Mucosa of rectum (tissue), 2 donors: ENCODE measurements at regions not wholly inside any gene's neighbourhood (a gene's known extent, or its start where the extent isn't known, plus 50 kb on each side); places are given as distances from the start of the nearest gene placed in this dataset.

Source experiments
- H3K27ac ChIP-seq, 2 donors: one replicate each; pipeline ENCODE4 v1.7.0; 2013; ENCODE audit warnings: inconsistent platforms in 2 of 2, low read depth in 2 of 2, low read length in 2 of 2
- H3K27me3 ChIP-seq, 2 donors: one replicate each; pipeline ENCODE4 v1.7.0; 2013; ENCODE audit warnings: low read length in 2 of 2; ENCODE audit not compliant: control insufficient read depth in 2 of 2, insufficient read depth in 2 of 2
- H3K36me3 ChIP-seq, 2 donors: one replicate each; pipeline ENCODE4 v1.7.0; 2013; ENCODE audit warnings: low read length in 2 of 2; ENCODE audit not compliant: control insufficient read depth in 2 of 2, insufficient read depth in 2 of 2
- H3K4me1 ChIP-seq, 2 donors: one replicate each; pipeline ENCODE4 v1.7.0; 2013; ENCODE audit warnings: low read length in 2 of 2, mild to moderate bottlenecking in 1 of 2; ENCODE audit not compliant: control insufficient read depth in 2 of 2, insufficient read depth in 2 of 2
- H3K4me3 ChIP-seq, 2 donors: one replicate each; pipeline ENCODE4 v1.7.0; 2013; ENCODE audit warnings: low read length in 2 of 2
- H3K9ac ChIP-seq, 2 donors: one replicate each; pipeline ENCODE4 v1.7.0; 2013; ENCODE audit warnings: low read length in 2 of 2, low read depth in 1 of 2, mild to moderate bottlenecking in 1 of 2
- H3K9me3 ChIP-seq, 2 donors: one replicate each; pipeline ENCODE4 v1.7.0; 2013; ENCODE audit warnings: low read length in 2 of 2; ENCODE audit not compliant: control insufficient read depth in 2 of 2
- donor health status: healthy.
- donor health status: Normal muscosa, but diverticular disease.

DNA sequence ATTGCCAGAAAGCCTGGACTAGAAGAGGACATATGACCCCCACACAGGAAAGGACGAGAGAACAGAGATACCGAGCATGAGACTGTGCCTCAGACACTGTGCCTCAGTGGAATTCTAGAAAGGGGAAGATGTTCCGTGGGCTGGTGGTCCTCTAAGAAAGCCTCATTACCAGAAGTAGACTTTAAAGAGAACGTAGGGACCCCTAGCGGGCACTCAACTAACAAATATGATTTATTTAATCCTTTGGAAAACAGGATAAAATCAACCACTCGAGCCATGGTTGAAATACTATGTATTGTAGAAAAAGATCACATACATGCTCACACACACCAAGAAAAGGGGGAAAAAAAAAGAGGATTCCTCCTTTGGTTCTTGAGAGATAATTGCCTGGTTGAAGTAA is 701.2 kb upstream of the SORCS1 start:
- no peaks in the 10 kb centered on the region for H3K4me1 ChIP-seq
- H3K9ac ChIP-seq, result no peak overlapping the region
- H3K9me3 ChIP-seq, result no peaks in the 10 kb centered on the region
- no peak overlapping the region for H3K27ac ChIP-seq
- no peaks in the 10 kb centered on the region for H3K27me3 ChIP-seq
- no peaks in the 10 kb centered on the region for H3K36me3 ChIP-seq
- no peak overlapping the region for H3K4me3 ChIP-seq

DNA sequence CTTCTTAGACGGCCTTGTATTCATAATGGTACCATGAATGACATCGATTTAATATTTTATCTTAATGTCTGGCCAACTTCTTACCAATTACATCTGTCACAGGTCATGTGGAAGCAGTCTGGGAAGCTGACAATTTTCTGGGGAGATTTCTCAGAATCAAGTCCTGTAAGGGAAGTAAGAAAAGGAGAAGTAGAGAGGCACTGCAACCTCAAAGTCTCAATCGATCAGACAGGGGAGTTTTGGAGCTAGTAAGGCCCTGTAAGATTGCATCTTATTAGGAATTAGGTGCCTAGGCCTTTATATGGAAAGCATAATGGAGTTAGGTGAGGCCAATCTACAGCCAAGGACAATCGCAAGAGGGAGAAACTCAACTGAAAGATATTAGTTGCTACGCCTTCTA is 694.6 kb upstream of the SORCS1 start:
- Histone ChIP-seq H3K4me3 (no peak overlapping the region), H3K9ac (no peak overlapping the region), H3K4me1 (no peaks in the 10 kb centered on the region), H3K27ac (no peak overlapping the region), H3K27me3 (no peaks in the 10 kb centered on the region), H3K36me3 (no peaks in the 10 kb centered on the region), H3K9me3 (no peaks in the 10 kb centered on the region)

DNA sequence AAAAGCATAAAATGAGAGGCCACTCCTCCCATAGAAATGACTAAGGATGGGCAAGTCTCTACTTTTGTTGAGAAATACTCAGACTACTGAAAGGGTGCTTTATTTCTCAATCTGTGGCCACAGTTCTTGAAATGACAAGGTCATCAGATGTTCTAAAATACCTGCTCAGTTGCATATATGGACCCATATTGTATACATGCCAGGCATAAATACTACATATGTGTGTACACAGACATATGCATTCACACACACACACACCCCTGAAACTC is 691.5 kb upstream of the SORCS1 start:
- H3K27me3 ChIP-seq, result no peaks in the 10 kb centered on the region
- H3K9me3 ChIP-seq, result no peaks in the 10 kb centered on the region
- H3K4me1 ChIP-seq, result no peaks in the 10 kb centered on the region
- no peak overlapping the region for H3K4me3 ChIP-seq
- no peak overlapping the region for H3K27ac ChIP-seq
- no peak overlapping the region for H3K9ac ChIP-seq
- no peaks in the 10 kb centered on the region for H3K36me3 ChIP-seq

DNA sequence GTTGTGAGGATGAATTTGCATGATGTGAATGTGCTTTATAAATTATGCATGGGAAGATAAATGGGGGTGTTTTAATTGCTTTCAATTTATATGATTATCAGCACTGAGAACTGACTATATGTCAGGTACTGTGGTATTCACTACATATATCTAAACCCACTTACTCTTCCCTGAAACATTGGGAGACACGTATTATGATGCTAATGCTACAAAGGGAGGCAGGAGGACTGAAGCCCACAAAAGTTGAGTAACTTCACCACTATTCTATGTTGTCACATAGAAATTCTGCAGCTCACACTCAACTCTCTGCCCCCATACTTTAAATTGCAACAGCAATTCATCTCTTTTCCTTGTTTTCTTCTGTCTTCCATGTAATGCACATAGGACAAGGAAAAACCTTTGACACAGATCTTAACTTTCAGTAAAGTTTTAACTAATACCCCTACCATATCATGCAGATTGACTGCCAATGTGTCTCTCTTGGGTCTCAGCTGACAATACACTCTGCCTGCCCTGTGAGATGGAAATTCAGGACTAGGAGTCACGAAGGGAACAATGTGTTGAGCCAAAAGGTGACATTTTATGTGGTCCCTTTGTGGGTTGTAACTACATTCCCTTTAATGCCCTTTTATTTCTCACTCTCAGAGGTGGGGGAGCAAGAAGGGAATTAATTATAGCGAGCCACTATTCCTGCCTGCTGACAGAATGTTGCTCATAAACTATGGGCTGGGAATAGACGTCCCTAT is 691.0 kb upstream of the SORCS1 start:
- no peak overlapping the region for H3K4me3 ChIP-seq
- no peak overlapping the region for H3K27ac ChIP-seq
- no peaks in the 10 kb centered on the region for H3K4me1 ChIP-seq
- H3K36me3 ChIP-seq, result no peaks in the 10 kb centered on the region
- H3K9ac ChIP-seq, result no peak overlapping the region
- H3K27me3 ChIP-seq, result no peaks in the 10 kb centered on the region
- no peaks in the 10 kb centered on the region for H3K9me3 ChIP-seq

DNA sequence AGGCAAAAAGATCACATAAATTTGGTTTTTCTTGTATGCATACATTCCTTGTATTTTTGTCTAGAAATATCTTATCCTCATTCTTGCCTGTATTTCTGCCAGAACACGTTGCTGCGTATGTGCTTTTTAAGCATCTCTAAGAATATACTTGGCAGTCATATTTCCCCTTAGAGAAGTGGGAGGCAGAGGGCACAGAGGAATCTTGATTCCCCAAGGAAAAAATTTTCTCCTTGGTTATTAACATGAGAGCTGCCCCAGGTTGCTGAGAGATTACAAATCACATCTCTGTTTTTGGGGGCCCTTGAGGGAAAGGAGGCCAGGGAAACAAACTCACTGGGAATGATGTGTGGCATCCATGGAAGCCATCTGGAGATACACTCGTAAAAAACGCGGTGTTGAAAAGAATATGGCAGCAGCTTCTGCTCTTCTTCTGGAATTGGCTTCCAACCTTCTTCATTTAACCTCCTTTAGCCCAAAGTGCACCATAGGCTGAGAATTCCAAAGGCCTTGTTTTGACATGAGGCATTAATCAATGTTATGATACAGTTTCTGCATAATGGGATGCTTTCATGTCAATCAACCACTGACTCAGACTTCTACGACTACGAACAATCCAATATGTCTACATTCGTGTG is 684.3 kb upstream of the SORCS1 start:
- no peak overlapping the region for H3K4me3 ChIP-seq
- H3K36me3 ChIP-seq, result no peaks in the 10 kb centered on the region
- no peak overlapping the region for H3K9ac ChIP-seq
- H3K9me3 ChIP-seq, result no peaks in the 10 kb centered on the region
- H3K27me3 ChIP-seq, result no peaks in the 10 kb centered on the region
- H3K27ac ChIP-seq, result no peak overlapping the region
- no peaks in the 10 kb centered on the region for H3K4me1 ChIP-seq

DNA sequence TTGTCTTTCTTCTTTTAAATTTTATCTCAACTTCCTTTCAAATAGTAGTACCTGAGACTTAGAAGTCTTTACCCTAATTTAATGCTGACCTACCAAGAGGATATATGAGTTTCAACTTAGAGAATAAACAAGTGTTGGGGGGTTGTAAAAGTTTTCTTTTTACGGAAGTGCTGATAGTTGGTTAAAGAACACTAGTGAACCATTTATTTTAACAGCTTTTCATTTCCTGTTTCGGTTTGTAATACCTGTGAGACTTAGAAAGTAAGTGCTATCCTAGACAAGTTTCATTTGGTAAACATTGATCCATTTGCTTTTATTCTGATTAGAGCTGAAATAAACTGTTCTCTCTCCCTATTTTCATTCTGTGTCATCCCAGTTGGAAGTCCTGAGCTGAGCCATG is 683.1 kb upstream of the SORCS1 start:
- H3K36me3 ChIP-seq, result no peaks in the 10 kb centered on the region
- H3K9ac ChIP-seq, result no peak overlapping the region
- no peaks in the 10 kb centered on the region for H3K4me1 ChIP-seq
- H3K27me3 ChIP-seq, result no peaks in the 10 kb centered on the region
- no peak overlapping the region for H3K4me3 ChIP-seq
- no peak overlapping the region for H3K27ac ChIP-seq
- no peaks in the 10 kb centered on the region for H3K9me3 ChIP-seq

DNA sequence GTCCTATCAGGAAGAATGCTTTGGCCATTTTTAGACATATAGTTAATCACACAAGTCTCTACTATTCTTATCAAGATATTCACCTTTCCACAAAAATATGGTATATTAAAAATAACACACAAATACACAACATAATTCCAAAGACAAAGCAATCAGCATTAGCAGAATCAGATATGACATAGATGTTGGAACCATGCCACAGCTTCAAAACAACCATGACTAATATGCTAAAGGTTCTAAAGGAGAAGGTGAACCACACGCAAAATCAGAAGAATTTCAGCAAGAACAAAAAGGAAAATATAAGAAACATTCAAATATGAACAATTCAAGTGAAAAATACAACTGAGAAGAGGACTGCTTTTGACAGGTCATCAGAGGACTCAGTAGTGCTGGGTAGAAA is 670.2 kb upstream of the SORCS1 start:
- no peaks in the 10 kb centered on the region for H3K9me3 ChIP-seq
- no peaks in the 10 kb centered on the region for H3K36me3 ChIP-seq
- H3K27ac ChIP-seq, result no peak overlapping the region
- no peaks in the 10 kb centered on the region for H3K4me1 ChIP-seq
- H3K27me3 ChIP-seq, result no peaks in the 10 kb centered on the region
- no peak overlapping the region for H3K4me3 ChIP-seq
- H3K9ac ChIP-seq, result no peak overlapping the region

DNA sequence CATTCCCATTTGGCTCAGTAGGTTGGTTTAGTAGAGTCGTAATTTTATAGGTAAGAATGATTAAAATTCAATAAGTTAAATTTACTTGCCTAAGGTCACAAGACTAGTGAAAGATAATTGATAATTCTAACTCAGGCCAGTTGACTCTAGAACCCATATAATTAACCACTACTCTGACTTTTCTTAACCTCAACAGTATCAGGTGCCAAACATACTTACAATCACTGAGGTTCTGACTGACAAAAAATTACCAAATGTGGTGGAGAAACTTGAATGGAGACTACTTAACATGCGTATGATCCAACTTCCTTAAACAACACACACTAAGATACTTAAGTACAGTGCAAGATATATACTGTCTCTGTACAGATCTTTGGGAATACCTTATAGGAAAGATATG is 667.3 kb upstream of the SORCS1 start:
- Histone ChIP-seq H3K27ac (no peak overlapping the region), H3K9ac (no peak overlapping the region), H3K9me3 (no peaks in the 10 kb centered on the region), H3K4me1 (no peaks in the 10 kb centered on the region), H3K4me3 (no peak overlapping the region), H3K36me3 (no peaks in the 10 kb centered on the region), H3K27me3 (no peaks in the 10 kb centered on the region)

DNA sequence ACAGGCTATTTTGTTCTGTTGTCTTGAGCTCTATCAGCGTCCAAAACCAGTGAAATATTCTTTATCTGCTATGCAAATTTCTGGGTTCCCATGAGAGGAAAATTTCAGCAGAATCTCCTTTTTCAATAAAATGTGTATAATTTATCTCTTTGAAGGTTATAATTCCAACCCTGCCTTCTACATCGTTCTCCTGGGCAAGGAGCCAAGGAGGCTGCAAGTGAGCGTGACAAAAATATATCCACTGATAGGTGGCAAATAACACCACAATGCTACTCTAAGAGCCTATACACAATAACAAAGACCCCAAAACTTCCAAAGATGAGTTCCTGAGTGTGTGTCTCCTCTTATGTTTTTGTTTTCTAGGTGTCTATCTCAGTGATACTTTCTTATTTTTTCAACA is 664.7 kb upstream of the SORCS1 start:
- Histone ChIP-seq H3K27me3 (no peaks in the 10 kb centered on the region), H3K9ac (no peak overlapping the region), H3K4me3 (no peak overlapping the region), H3K36me3 (no peaks in the 10 kb centered on the region), H3K27ac (no peak overlapping the region), H3K4me1 (no peaks in the 10 kb centered on the region), H3K9me3 (no peaks in the 10 kb centered on the region)

DNA sequence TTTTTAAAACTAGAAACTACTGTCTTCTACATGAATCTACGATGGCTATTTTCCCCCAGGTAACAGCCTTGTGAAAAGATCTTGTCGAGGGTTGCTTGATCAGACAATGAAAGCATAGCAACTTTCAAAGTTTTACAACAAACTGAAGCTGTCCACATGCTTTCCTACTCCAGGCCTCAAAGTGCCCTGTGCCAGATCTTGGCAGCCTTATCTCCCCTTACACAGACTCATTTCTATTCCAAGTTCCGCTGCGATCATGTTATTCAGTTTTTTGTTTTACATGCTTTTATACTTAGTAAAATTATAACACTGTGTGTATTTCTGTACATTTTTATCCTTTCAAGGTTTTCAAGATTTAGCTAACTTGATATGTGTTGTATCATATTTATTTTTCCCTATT is 661.7 kb upstream of the SORCS1 start:
- H3K4me3 ChIP-seq, result no peak overlapping the region
- no peak overlapping the region for H3K27ac ChIP-seq
- no peaks in the 10 kb centered on the region for H3K4me1 ChIP-seq
- no peaks in the 10 kb centered on the region for H3K9me3 ChIP-seq
- no peaks in the 10 kb centered on the region for H3K27me3 ChIP-seq
- H3K36me3 ChIP-seq, result no peaks in the 10 kb centered on the region
- no peak overlapping the region for H3K9ac ChIP-seq
